Motor neuron (in vitro differentiated cells): ENCODE measurements at regions not wholly inside any gene's neighbourhood (a gene's known extent, or its start where the extent isn't known, plus 50 kb on each side); places are given as distances from the start of the nearest gene placed in this dataset.

ENCODE experiments used
- ATAC-seq, 8 experiments: fragments of 200-7000 bp; cut with Tn5 transposase; replicated peaks in 6 of 8; 2 replicates each; pipeline ENCODE4 v1.8.0; 2021; ENCODE audit warnings: mild to moderate bottlenecking in 8 of 8, moderate library complexity in 8 of 8
- H3K27ac ChIP-seq, 2 donors: fragments of 250-450 bp; sonication (Bioruptor Pico); 2 replicates each; pipeline ENCODE4 v1.9.0; 2021; ENCODE audit warnings: antibody characterized with exemption in 2 of 2, mild to moderate bottlenecking in 2 of 2, moderate library complexity in 1 of 2
- H3K4me1 ChIP-seq, 2 donors: fragments of 250-450 bp; sonication (Bioruptor Pico); replicated peaks in 1 of 2; 2 replicates each; pipeline ENCODE4 v1.6.1; 2021; ENCODE audit warnings: antibody characterized with exemption in 2 of 2, mild to moderate bottlenecking in 2 of 2, moderate library complexity in 1 of 2
- H3K4me3 ChIP-seq, 5 donors: fragments of 250-450 bp; sonication (Bioruptor Pico); 2 replicates each; pipeline ENCODE4 v1.9.0; 2021; ENCODE audit warnings: antibody characterized with exemption in 5 of 5, mild to moderate bottlenecking in 5 of 5, moderate library complexity in 4 of 5
- WGBS, 10 experiments: fragments of 450-650 bp; shearing (Covaris generic); methylation state at CpG; one replicate each; pipeline ENCODE4 v1.0.0; 2022; 5-methylcytosine and 5-hydroxymethylcytosine counted together
- in situ Hi-C, 9 experiments: fragments of 400-800 bp; cut with MboI; loops; one replicate each; pipeline ENCODE4 v1.15.0; 2021; ENCODE audit warnings: low sequenced_read_pairs in 9 of 9, low pct_unique_long_range_greater_than_20kb in 2 of 9; ENCODE audit not compliant: unreplicated experiment in 9 of 9

GRCh38 chr1:67514300-67514699 is 84.1 kb upstream of the SERBP1 start:
- Histone ChIP-seq H3K27ac (no peak overlapping the region), H3K4me1 (peaks cover 0 to 2% of the 10 kb centered on the region in 2 donors), H3K4me3 (no peak overlapping the region)
- ATAC-seq: peak in 2 of 8 experiments; percentile 20 to 76
- in situ Hi-C loops: loop anchor here in 5 of 9 experiments (25.0 kb wide), 2 partner anchors 177 to 277 kb away; no protein-coding TSS in a partner anchor
- 0 to 100% (median 60%) methylated on average over 1 to 4 of the region's 4 CpGs; no CpG with 5 or more reads in 2 of the 10 experiments for WGBS, 10 experiments

- in situ Hi-C loops: loop anchor here in 5 of 9 experiments (25.0 kb wide), 2 partner anchors 177 to 277 kb away; no protein-coding TSS in a partner anchor
- 14 to 79% (median 59%) methylated on average over 1 to 2 of the region's 2 CpGs for WGBS, 10 experiments
- H3K4me3 ChIP-seq: no peak overlapping the region
- peaks cover 0 to 2% of the 10 kb centered on the region in 2 donors for H3K4me1 ChIP-seq
- no peak overlapping the region for H3K27ac ChIP-seq
- no peak for ATAC-seq
Observed at GRCh38 chr1:67514786-67515185, 84.6 kb upstream of the SERBP1 start.

GRCh38 chr1:67515324-67516080 is 85.3 kb upstream of the SERBP1 start:
- in situ Hi-C loops: loop anchor here in 5 of 9 experiments (25.0 kb wide), 2 partner anchors 178 to 278 kb away; no protein-coding TSS in a partner anchor
- peak in 1 of 8 experiments; percentile 6 for ATAC-seq
- WGBS, 10 experiments: 29 to 100% (median 44%) methylated on average over 1 to 2 of the region's 2 CpGs; no CpG with 5 or more reads in 3 of the 10 experiments

GRCh38 chr1:67517046-67517445 is 86.8 kb upstream of the SERBP1 start:
- peaks cover 0 to 2% of the 10 kb centered on the region in 2 donors for H3K4me1 ChIP-seq
- in situ Hi-C loops: loop anchor here in 5 of 9 experiments (25.0 kb wide), 2 partner anchors 180 to 280 kb away; no protein-coding TSS in a partner anchor
- no peak overlapping the region for H3K27ac ChIP-seq
- peak in 2 of 8 experiments; percentile 29 to 68 for ATAC-seq
- H3K4me3 ChIP-seq: no peak overlapping the region

More at GRCh38 chr1:67515324-67516080, 85.3 kb upstream of the SERBP1 start:
- H3K4me3 ChIP-seq: no peak overlapping the region
- H3K27ac ChIP-seq: no peak overlapping the region
- peaks cover 0 to 2% of the 10 kb centered on the region in 2 donors for H3K4me1 ChIP-seq

DNA sequence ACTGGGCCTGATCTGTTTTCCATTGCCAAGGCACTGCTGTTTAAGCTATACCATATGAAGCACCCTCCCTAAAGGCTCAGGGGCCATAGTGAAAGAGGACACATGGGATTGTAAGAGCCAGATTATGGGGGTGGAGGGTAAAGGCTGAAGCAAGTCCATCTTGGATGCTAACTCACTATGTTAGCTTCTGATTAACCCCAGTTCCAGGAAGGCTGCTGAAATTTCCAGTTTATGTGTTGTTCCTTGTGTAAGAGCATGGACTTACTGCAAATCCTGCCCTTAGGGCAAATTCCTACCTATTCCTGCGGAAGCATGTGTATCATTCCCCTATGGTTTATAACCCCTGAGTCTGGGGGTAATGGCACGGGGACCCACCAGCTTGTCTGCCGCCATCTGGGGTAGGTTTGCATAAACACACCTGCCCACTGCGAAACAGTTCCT is 91.8 kb upstream of the SERBP1 start:
- Histone ChIP-seq H3K27ac (no peak overlapping the region), H3K4me3 (no peak overlapping the region), H3K4me1 (no peaks in the 10 kb centered on the region)
- peak in 1 of 8 experiments; percentile 47 for ATAC-seq
- WGBS, 10 experiments: 58 to 100% (median 93%) methylated on average over 1 to 4 of the region's 4 CpGs
- in situ Hi-C loops: loop anchor here in 6 of 9 experiments (10.0 to 25.0 kb wide), 3 partner anchors 185 to 285 kb away; no protein-coding TSS in a partner anchor

GRCh38 chr1:67522793-67523192 is 92.6 kb upstream of the SERBP1 start:
- H3K4me3 ChIP-seq: no peak overlapping the region
- 60 to 100% (median 93%) methylated on average over 2 to 4 of the region's 4 CpGs; no CpG with 5 or more reads in 4 of the 10 experiments for WGBS, 10 experiments
- H3K4me1 ChIP-seq: no peaks in the 10 kb centered on the region
- no peak overlapping the region for H3K27ac ChIP-seq
- in situ Hi-C loops: loop anchor here in 6 of 9 experiments (10.0 to 25.0 kb wide), 3 partner anchors 185 to 285 kb away; no protein-coding TSS in a partner anchor
- no peak for ATAC-seq

- Histone ChIP-seq H3K4me3 (no peak overlapping the region), H3K4me1 (no peaks in the 10 kb centered on the region), H3K27ac (no peak overlapping the region)
- in situ Hi-C loops: loop anchor here (10.0 to 25.0 kb wide), 6 partner anchors 163 to 588 kb away; partner anchors contain the start of gene GADD45A (in 1 of the 9)
- WGBS, 10 experiments: 0 to 69% (median 33%) methylated on average over 2 to 5 of the region's 7 CpGs; no CpG with 5 or more reads in 1 of the 10 experiments
- peak in 3 of 8 experiments; percentile 74 to 88 (median 75) for ATAC-seq
Observed at GRCh38 chr1:67524143-67525052, 94.2 kb upstream of the SERBP1 start.

- H3K4me3 ChIP-seq: no peak overlapping the region
- no peak for ATAC-seq
- H3K4me1 ChIP-seq: no peaks in the 10 kb centered on the region
- no peak overlapping the region for H3K27ac ChIP-seq
- 60 to 100% (median 100%) methylated on average over 1 to 2 of the region's 2 CpGs; no CpG with 5 or more reads in 3 of the 10 experiments for WGBS, 10 experiments
- in situ Hi-C loops: loop anchor here in 6 of 9 experiments (10.0 to 25.0 kb wide), 4 partner anchors 162 to 587 kb away; partner anchors contain the start of gene GADD45A (in 1 of the 6)
Observed at GRCh38 chr1:67525053-67525760, 95.0 kb upstream of the SERBP1 start.

DNA sequence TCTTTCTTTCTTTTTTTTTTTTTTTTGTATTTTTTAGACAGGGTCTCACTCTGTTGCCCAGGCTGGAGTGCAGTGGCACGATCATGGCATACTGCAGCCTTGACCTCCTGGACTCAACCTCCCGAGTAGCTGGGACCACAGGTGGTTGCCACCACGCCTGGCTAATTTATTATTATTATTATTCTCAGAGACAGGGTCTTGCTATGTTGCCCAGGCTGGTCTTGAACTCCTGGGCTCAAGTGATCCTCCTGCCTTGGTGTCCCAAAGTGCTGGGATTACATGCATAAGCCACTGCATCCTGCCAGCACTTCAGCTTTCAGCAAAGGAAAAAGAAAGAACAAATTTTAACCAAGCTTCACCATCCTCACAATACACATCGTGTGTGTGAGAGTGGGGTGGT is 97.9 kb upstream of the SERBP1 start:
- H3K27ac ChIP-seq: no peak overlapping the region
- in situ Hi-C loops: loop anchor here in 6 of 9 experiments (10.0 to 25.0 kb wide), 4 partner anchors 159 to 584 kb away; partner anchors contain the start of gene GADD45A (in 1 of the 6)
- no peak overlapping the region for H3K4me3 ChIP-seq
- WGBS, 10 experiments: 10 to 100% (median 98%) methylated on average over 2 to 4 of the region's 4 CpGs; no CpG with 5 or more reads in 2 of the 10 experiments
- no peaks in the 10 kb centered on the region for H3K4me1 ChIP-seq
- no peak for ATAC-seq

GRCh38 chr1:67530071-67530470 is 99.9 kb upstream of the SERBP1 start:
- H3K4me3 ChIP-seq: no peak overlapping the region
- H3K4me1 ChIP-seq: peaks cover 0 to 5% of the 10 kb centered on the region in 2 donors
- in situ Hi-C loops: loop anchor here (5.0 to 25.0 kb wide), 7 partner anchors 157 to 582 kb away; partner anchors contain the start of gene GADD45A (in 1 of the 9)
- ATAC-seq: no peak
- H3K27ac ChIP-seq: no peak overlapping the region

DNA sequence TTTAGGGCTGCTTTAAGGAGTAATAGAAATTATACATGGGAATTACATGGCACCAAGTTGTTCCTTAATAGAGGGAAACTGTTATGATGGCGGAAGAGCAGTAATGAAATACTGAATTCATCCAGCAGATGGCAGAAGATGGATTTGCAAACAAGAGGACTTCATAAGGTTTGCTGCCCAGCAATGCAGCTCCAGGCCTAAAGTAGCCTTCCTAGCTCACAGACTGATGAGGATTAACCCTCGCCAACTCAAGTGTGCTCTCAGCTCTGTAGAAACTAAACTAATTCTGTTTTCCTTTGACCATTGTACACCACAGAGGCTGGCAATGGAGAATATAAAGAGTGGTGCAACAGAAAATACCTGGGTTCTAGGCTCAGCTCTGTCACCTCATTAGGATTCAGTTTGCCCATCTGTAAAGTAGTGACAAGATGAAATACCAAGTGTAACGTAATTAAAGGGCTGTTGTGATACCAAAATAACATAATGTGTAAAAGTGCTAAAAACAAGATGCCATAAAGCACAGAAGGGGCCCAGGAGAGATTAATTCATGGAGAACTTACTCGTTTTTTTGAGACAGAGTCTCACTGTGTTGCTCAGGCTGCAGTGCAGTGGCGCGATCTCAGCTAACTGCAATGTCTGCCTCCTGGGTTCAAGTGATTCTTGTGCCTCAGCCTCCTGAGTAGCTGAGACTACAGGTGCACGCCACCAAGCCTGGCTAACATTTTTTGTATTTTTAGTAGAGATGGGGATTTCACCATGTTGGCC is 102.4 kb upstream of the SERBP1 start:
- Histone ChIP-seq H3K27ac (no peak overlapping the region), H3K4me1 (peaks cover 0 to 5% of the 10 kb centered on the region in 2 donors), H3K4me3 (no peak overlapping the region)
- in situ Hi-C loops: loop anchor here (5.0 to 25.0 kb wide), 7 partner anchors 155 to 580 kb away; partner anchors contain the start of gene GADD45A (in 1 of the 9)
- 15 to 93% (median 81%) methylated on average over 1 to 7 of the region's 7 CpGs for WGBS, 10 experiments
- peak; percentile 40 to 82 (median 70) for ATAC-seq
